ENCODE measurements at regions not wholly inside any gene's neighbourhood (a gene's known extent, or its start where the extent isn't known, plus 50 kb on each side); places are given as distances from the start of the nearest gene placed in this dataset.

- POLR2A ChIA-PET (ENCODE audit: unreplicated experiment): no interaction called here
- CTCF ChIA-PET: no interaction called here
- intact Hi-C loops (cut with micrococcal nuclease): no loop called here
These were observed 1124.9 kb upstream of the ZEB2 start for GRCh38 chr2:145644820-145645302.

GRCh38 chr2:145638675-145639074 is 1118.8 kb upstream of the ZEB2 start:
- Histone ChIP-seq H3F3A (ENCODE audit: low read length, unreplicated experiment) (no peaks in the 10 kb centered on the region), H4K20me1 (ENCODE audit: low read length) (no peaks in the 10 kb centered on the region), H3K27me3 (ENCODE audit: low read length) (no peaks in the 10 kb centered on the region), H3K36me3 (ENCODE audit: low read depth, low read length) (no peaks in the 10 kb centered on the region), H3K4me1 (ENCODE audit: insufficient read depth, low read length) (no peaks in the 10 kb centered on the region), H3K4me3 (ENCODE audit: low read length) (no peak overlapping the region), H3K79me2 (ENCODE audit: low read length) (no peaks in the 10 kb centered on the region), H3K9ac (ENCODE audit: low read length) (no peak overlapping the region), H3K4me2 (ENCODE audit: low read length) (no peak overlapping the region), H3K9me3 (ENCODE audit: low read length) (no peaks in the 10 kb centered on the region), H3K27ac (ENCODE audit: low read length) (no peak overlapping the region), H3K9me2 (replicated peaks; ENCODE audit: low read length) (no peaks in the 10 kb centered on the region), H2AFZ (ENCODE audit: low read length) (no peak overlapping the region)
- no peak for ATAC-seq
- intact Hi-C loops (cut with micrococcal nuclease): no loop called here
- TF ChIP-seq, protein P1, sequence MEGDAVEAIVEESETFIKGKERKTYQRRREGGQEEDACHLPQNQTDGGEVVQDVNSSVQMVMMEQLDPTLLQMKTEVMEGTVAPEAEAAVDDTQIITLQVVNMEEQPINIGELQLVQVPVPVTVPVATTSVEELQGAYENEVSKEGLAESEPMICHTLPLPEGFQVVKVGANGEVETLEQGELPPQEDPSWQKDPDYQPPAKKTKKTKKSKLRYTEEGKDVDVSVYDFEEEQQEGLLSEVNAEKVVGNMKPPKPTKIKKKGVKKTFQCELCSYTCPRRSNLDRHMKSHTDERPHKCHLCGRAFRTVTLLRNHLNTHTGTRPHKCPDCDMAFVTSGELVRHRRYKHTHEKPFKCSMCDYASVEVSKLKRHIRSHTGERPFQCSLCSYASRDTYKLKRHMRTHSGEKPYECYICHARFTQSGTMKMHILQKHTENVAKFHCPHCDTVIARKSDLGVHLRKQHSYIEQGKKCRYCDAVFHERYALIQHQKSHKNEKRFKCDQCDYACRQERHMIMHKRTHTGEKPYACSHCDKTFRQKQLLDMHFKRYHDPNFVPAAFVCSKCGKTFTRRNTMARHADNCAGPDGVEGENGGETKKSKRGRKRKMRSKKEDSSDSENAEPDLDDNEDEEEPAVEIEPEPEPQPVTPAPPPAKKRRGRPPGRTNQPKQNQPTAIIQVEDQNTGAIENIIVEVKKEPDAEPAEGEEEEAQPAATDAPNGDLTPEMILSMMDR (conservative IDR thresholded peaks at IDR 0.05; ENCODE audit: low read depth, low read length): no peak
- TF ChIP-seq EZH2 (IDR thresholded peaks at IDR 0.05; ENCODE audit: low read length, unreplicated experiment): no peak
- no peak for TF ChIP-seq EZH2phosphoT487 (IDR thresholded peaks at IDR 0.05; ENCODE audit: borderline replicate concordance, low read length)
- no TSS peak for BruUV-seq (replicated peaks)
- DNase-seq: peak; percentile 13
- ChIA-PET POLR2A (ENCODE audit: unreplicated experiment) (no interaction called here), CTCF (no interaction called here)

More at GRCh38 chr2:145644820-145645302, 1124.9 kb upstream of the ZEB2 start:
- no peak overlapping the region for H3K4me3 ChIP-seq (ENCODE audit: low read length)
- H2AFZ ChIP-seq (ENCODE audit: low read length): no peak overlapping the region
- H3K4me1 ChIP-seq (ENCODE audit: insufficient read depth, low read length): no peaks in the 10 kb centered on the region
- H3K9me2 ChIP-seq (replicated peaks; ENCODE audit: low read length): no peaks in the 10 kb centered on the region
- H3K36me3 ChIP-seq (ENCODE audit: low read depth, low read length): no peaks in the 10 kb centered on the region
- DNase-seq (peak; percentile 5), ATAC-seq (no peak)
- no peaks in the 10 kb centered on the region for H3K79me2 ChIP-seq (ENCODE audit: low read length)
- no peak for TF ChIP-seq EZH2 (IDR thresholded peaks at IDR 0.05; ENCODE audit: low read length, unreplicated experiment)
- TF ChIP-seq, protein P1 (conservative IDR thresholded peaks at IDR 0.05; ENCODE audit: low read depth, low read length): no peak
- no peak for TF ChIP-seq EZH2phosphoT487 (IDR thresholded peaks at IDR 0.05; ENCODE audit: borderline replicate concordance, low read length)
- no peak overlapping the region for H3K9ac ChIP-seq (ENCODE audit: low read length)
- H3K27me3 ChIP-seq (ENCODE audit: low read length): no peaks in the 10 kb centered on the region
- no peak overlapping the region for H3K27ac ChIP-seq (ENCODE audit: low read length)
- H3K9me3 ChIP-seq (ENCODE audit: low read length): no peaks in the 10 kb centered on the region
- no peaks in the 10 kb centered on the region for H3F3A ChIP-seq (ENCODE audit: low read length, unreplicated experiment)
- BruUV-seq (replicated peaks): no TSS peak
- no peak overlapping the region for H3K4me2 ChIP-seq (ENCODE audit: low read length)
- no peaks in the 10 kb centered on the region for H4K20me1 ChIP-seq (ENCODE audit: low read length)

GRCh38 chr2:145635706-145636427 is 1115.9 kb upstream of the ZEB2 start:
- Histone ChIP-seq H3K9me2 (replicated peaks; ENCODE audit: low read length) (no peaks in the 10 kb centered on the region), H3K4me3 (ENCODE audit: low read length) (no peak overlapping the region), H3F3A (ENCODE audit: low read length, unreplicated experiment) (no peaks in the 10 kb centered on the region), H3K27ac (ENCODE audit: low read length) (no peak overlapping the region), H3K36me3 (ENCODE audit: low read depth, low read length) (no peaks in the 10 kb centered on the region), H3K4me1 (ENCODE audit: insufficient read depth, low read length) (no peaks in the 10 kb centered on the region), H3K9me3 (ENCODE audit: low read length) (no peaks in the 10 kb centered on the region), H2AFZ (ENCODE audit: low read length) (no peak overlapping the region), H3K27me3 (ENCODE audit: low read length) (no peaks in the 10 kb centered on the region), H3K4me2 (ENCODE audit: low read length) (no peak overlapping the region), H3K79me2 (ENCODE audit: low read length) (no peaks in the 10 kb centered on the region), H4K20me1 (ENCODE audit: low read length) (no peaks in the 10 kb centered on the region), H3K9ac (ENCODE audit: low read length) (no peak overlapping the region)
- DNase-seq (peak; percentile 45), ATAC-seq (peak; percentile 62)
- CTCF ChIA-PET: no interaction called here
- POLR2A ChIA-PET (ENCODE audit: unreplicated experiment): no interaction called here
- no TSS peak for BruUV-seq (replicated peaks)
- intact Hi-C loops (cut with micrococcal nuclease): no loop called here
- no peak for TF ChIP-seq EZH2phosphoT487 (IDR thresholded peaks at IDR 0.05; ENCODE audit: borderline replicate concordance, low read length)
- TF ChIP-seq EZH2 (IDR thresholded peaks at IDR 0.05; ENCODE audit: low read length, unreplicated experiment): no peak
- TF ChIP-seq, protein P1 (conservative IDR thresholded peaks at IDR 0.05; ENCODE audit: low read depth, low read length): no peak

Data from PC-3 (cell line).